Calu3 (cell line): ENCODE measurements at regions not wholly inside any gene's neighbourhood (a gene's known extent, or its start where the extent isn't known, plus 50 kb on each side); places are given as distances from the start of the nearest gene placed in this dataset.

Experiments used
- BruUV-seq: library from RNA; stranded (reverse); fragments of 400-500 nt; replicated peaks from 2 replicates; lab custom pipeline; 2021; lab: Mats Ljungman, UMichigan
- CTCF ChIA-PET: fragments of 300-600 bp; sonication (Branson Sonifier 250); formaldehyde crosslinking; loops from one replicate; lab custom pipeline; 2022; ENCODE audit warnings: antibody characterized with exemption; lab: Charles Lee
- DNase-seq: peaks from one replicate; pipeline ENCODE4 v3.0.0; 2022
- H3K27ac Mint-ChIP-seq: one replicate; pipeline ENCODE4 v1.8.0; 2022; ENCODE audit warnings: mixed read lengths; ENCODE audit not compliant: unreplicated experiment
- H3K27me3 Mint-ChIP-seq: one replicate; pipeline ENCODE4 v1.8.0; 2022; ENCODE audit warnings: mixed read lengths; ENCODE audit not compliant: unreplicated experiment
- H3K36me3 Mint-ChIP-seq: one replicate; pipeline ENCODE4 v1.8.0; 2022; ENCODE audit warnings: mild to moderate bottlenecking, moderate library complexity, mixed read lengths; ENCODE audit not compliant: insufficient read depth, unreplicated experiment
- H3K4me1 Mint-ChIP-seq: one replicate; pipeline ENCODE4 v1.8.0; 2022; ENCODE audit warnings: mild to moderate bottlenecking, low read depth, mixed read lengths; ENCODE audit not compliant: unreplicated experiment
- H3K4me3 Mint-ChIP-seq: one replicate; pipeline ENCODE4 v1.8.0; 2022; ENCODE audit warnings: mild to moderate bottlenecking, low read depth, moderate library complexity, mixed read lengths; ENCODE audit not compliant: unreplicated experiment
- H3K9me3 Mint-ChIP-seq: one replicate; pipeline ENCODE4 v1.8.0; 2022; ENCODE audit warnings: low read depth, mixed read lengths; ENCODE audit not compliant: unreplicated experiment
- intact Hi-C: fragments of 100-400 bp; cut with micrococcal nuclease; formaldehyde crosslinking; loops from one replicate; pipeline ENCODE4 v1.10.0; 2022; ENCODE audit not compliant: unreplicated experiment
- TF ChIP-seq, protein P1 (sequence below): fragments of 200-600 bp; IDR thresholded peaks from one replicate; pipeline ENCODE4 v1.8.0; 2022; ENCODE audit warnings: antibody characterized with exemption; ENCODE audit not compliant: unreplicated experiment

DNA sequence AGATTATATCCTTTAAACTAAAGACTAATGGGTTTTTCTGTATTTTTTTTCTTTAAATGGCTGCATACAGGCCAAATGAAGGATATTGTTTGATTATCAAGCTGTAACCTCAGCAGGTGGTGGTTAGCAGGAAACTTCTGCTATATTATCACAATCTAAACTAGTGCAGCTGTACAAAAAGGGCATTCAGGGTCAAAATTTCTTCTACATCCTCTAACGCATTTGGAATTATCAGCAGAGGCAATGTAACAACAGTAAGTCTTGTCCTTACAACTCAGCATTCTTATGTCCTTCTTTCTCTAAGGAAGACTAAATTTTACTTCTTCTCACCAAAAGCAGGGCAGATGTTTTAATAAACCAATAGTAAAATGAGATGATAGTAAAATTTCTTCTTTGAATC is 135.8 kb upstream of the FN1 start:
- H3K4me1 Mint-ChIP-seq: no peaks in the 10 kb centered on the region
- H3K27me3 Mint-ChIP-seq: no peaks in the 10 kb centered on the region
- intact Hi-C loops: no loop called here
- no peaks in the 10 kb centered on the region for H3K36me3 Mint-ChIP-seq
- H3K9me3 Mint-ChIP-seq: no peaks in the 10 kb centered on the region
- no peak overlapping the region for H3K4me3 Mint-ChIP-seq
- BruUV-seq: no TSS peak
- CTCF ChIA-PET: interaction anchor here (0.6 kb wide), 1 partner anchor 821 kb away, joined by 4 read pairs; no protein-coding TSS in a partner anchor
- DNase-seq: no peak
- TF ChIP-seq, protein P1, sequence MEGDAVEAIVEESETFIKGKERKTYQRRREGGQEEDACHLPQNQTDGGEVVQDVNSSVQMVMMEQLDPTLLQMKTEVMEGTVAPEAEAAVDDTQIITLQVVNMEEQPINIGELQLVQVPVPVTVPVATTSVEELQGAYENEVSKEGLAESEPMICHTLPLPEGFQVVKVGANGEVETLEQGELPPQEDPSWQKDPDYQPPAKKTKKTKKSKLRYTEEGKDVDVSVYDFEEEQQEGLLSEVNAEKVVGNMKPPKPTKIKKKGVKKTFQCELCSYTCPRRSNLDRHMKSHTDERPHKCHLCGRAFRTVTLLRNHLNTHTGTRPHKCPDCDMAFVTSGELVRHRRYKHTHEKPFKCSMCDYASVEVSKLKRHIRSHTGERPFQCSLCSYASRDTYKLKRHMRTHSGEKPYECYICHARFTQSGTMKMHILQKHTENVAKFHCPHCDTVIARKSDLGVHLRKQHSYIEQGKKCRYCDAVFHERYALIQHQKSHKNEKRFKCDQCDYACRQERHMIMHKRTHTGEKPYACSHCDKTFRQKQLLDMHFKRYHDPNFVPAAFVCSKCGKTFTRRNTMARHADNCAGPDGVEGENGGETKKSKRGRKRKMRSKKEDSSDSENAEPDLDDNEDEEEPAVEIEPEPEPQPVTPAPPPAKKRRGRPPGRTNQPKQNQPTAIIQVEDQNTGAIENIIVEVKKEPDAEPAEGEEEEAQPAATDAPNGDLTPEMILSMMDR: no peak
- H3K27ac Mint-ChIP-seq: no peak overlapping the region

DNA sequence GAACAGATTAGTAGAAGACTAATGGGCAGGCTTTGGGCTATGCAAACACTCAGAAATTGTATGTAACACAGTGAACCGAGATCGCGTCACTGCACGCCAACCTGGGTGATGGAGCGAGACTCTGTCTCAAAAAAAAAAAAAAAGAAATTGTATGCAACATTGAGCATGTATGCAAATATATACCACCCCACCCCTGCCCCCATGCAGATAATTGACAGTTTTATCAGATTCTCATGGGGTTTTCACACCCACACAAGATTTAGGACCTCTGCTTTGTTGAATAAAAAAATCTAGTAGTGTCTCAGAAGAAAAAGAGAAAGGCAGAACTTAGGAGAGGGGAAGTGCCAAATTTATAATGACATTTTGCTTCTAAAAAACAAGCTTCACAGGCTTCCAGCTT is 131.6 kb upstream of the FN1 start:
- H3K36me3 Mint-ChIP-seq: no peaks in the 10 kb centered on the region
- TF ChIP-seq, protein P1: no peak
- H3K4me1 Mint-ChIP-seq: no peaks in the 10 kb centered on the region
- intact Hi-C loops: no loop called here
- CTCF ChIA-PET: interaction anchor here (0.7 kb wide), 2 partner anchors 335 to 1818 kb away, joined by 3 to 7 read pairs; no protein-coding TSS in a partner anchor
- DNase-seq: no peak
- no TSS peak for BruUV-seq
- no peaks in the 10 kb centered on the region for H3K27me3 Mint-ChIP-seq
- no peak overlapping the region for H3K4me3 Mint-ChIP-seq
- no peak overlapping the region for H3K27ac Mint-ChIP-seq
- H3K9me3 Mint-ChIP-seq: no peaks in the 10 kb centered on the region

DNA sequence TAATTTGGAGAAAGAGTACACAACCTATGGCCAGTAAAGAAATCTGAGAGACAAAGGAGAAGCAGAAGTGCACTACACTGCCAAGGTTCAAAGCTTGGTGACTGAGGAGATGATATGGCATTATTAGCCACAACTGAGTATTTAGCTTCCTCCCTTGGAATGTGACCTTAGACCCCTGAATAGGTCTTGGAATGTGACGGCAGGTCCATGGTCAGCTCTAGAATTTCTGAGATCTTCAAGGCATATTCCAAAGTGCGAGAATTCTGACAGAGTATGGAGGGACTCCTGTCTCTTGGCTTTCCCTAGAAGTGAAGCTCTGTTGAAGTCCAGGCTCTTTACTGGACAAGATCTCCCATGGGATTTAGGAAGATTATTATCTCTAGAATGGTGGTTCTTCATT is 130.0 kb upstream of the FN1 start:
- CTCF ChIA-PET: no interaction called here
- Mint-ChIP-seq H3K9me3 (peaks cover 3% of the 10 kb centered on the region), H3K27me3 (no peaks in the 10 kb centered on the region), H3K27ac (no peak overlapping the region), H3K4me1 (no peaks in the 10 kb centered on the region), H3K36me3 (no peaks in the 10 kb centered on the region), H3K4me3 (no peak overlapping the region)
- BruUV-seq: no TSS peak
- DNase-seq: no peak
- intact Hi-C loops: no loop called here
- TF ChIP-seq, protein P1: no peak

DNA sequence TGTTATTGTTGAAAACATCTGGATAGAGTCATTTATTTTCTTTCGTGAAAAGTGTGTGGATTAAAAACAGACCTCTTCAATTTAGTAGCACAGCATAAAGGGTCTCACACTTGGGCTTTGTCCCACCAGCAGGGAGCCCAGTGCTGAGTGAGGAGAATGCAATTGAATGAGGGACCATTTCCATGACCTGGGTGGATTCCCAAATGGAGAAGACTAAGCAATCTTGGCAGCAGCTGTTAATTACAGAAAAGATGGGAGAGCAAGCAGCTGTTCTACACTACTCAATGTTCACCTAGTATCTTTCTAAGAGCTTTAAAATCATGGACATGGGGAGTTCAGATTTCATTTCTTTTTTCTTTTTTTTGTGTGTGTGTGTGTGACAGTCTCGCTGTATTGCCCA is 121.8 kb upstream of the FN1 start:
- TF ChIP-seq, protein P1: no peak
- Mint-ChIP-seq H3K36me3 (no peaks in the 10 kb centered on the region), H3K27me3 (no peaks in the 10 kb centered on the region)

More for the DNA sequence above, 121.8 kb upstream of the FN1 start:
- Mint-ChIP-seq H3K4me3 (no peak overlapping the region), H3K4me1 (no peaks in the 10 kb centered on the region), H3K27ac (no peak overlapping the region), H3K9me3 (peaks cover 5% of the 10 kb centered on the region)
- CTCF ChIA-PET: no interaction called here
- no TSS peak for BruUV-seq
- DNase-seq: no peak
- intact Hi-C loops: no loop called here
